Activated effector memory CD4-positive, alpha-beta T cell treated with Interleukin-2 at 50 U/mL for 16 hours (primary cell): ENCODE measurements at regions not wholly inside any gene's neighbourhood (a gene's known extent, or its start where the extent isn't known, plus 50 kb on each side); places are given as distances from the start of the nearest gene placed in this dataset.
"Not testable (repeated sequence)": the region's sequence is repeated elsewhere in the genome, so short reads cannot be mapped to it uniquely, and the experiment has no call there.

Experiments used
- DNase-seq: peaks from one replicate; pipeline ENCODE4 v3.0.0-alpha.2; 2020

DNA sequence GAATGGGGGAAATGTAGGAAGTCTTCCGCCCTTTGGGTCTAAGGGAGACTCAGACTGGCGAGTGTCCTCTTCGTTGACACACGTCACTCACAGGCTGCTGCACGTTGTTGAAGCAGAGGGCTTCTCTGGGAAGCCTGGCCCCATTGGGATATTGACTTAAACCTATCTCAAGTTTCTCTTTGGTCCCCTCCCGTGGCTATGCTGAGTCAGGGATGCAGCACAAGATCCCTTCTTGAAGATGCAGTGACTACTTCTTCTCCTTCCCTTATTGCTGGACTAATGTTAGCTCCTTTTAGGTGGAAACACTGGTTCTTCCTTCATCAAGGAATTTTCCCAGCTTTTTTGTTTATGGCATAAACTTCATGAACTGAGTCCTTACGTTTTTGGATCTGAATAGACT is 89.8 kb upstream of the CCDC71L start:
- DNase-seq, result no peak

- DNase-seq, result no peak
Measured at GRCh38 chr7:106752367-106752766, 91.4 kb upstream of the CCDC71L start.

- DNase-seq, result not testable (repeated sequence)
Measured at GRCh38 chr7:106755024-106755423, 94.1 kb upstream of the CCDC71L start.

DNA sequence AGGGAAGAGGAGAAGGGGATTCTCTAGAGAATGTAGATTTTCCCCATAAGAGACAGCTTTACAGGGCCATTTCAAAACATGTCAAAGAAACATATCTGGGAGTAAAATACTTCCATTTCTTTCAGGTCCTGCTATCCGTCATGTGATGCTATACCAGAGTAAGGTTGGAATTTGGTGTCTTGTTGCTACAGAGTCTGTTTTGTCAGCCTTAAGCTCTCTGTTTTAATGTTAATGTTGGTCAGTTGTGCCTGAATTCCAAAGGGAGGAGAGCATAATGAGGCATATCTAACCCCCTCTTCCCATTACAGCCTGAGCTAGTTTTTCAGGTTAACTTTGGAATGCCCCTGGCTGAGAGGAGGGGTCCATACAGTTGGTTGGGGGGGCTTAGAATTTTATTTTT is 94.7 kb upstream of the CCDC71L start:
- no peak for DNase-seq

GRCh38 chr7:106756071-106756470 is 95.1 kb upstream of the CCDC71L start:
- no peak for DNase-seq

DNA sequence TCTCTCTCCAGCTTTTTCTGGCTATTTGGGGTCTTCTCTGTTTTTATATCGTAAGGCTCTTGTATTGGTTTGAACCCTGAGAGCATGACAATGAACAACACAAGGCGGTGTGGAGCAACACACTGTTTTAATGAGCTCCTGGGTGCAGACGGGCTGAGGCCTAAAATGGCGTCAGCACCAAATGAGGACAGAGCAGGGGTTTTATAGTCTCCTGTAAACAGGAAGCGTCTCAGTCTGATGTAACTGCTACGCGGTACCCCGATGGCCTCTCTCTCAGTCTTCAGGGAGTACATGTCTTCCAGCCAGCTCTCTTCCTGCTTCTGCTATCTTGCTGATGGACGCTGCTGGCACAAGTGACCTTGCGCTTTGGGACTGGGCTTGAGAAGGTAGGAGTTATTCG is 95.9 kb upstream of the CCDC71L start:
- no peak for DNase-seq

- no peak for DNase-seq
Measured at GRCh38 chr7:106757846-106758245, 96.9 kb upstream of the CCDC71L start.

DNA sequence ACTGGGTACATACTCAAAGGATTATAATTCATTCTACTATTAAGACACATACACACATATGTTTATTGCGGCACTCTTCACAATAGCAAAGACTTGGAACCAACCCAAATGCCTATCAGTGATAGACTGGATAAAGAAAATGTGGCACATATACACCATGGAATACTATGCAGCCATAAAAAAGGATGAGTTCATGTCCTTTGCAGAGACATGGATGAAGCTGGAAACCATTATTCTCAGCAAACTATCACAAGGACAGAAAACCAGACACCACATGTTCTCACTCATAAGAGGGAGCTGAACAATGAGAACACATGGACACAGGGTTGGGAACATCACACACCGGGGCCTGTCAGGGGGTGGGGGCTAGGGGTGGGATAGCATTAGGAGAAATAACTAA is 101.9 kb upstream of the CCDC71L start:
- DNase-seq, result not testable (repeated sequence)

DNA sequence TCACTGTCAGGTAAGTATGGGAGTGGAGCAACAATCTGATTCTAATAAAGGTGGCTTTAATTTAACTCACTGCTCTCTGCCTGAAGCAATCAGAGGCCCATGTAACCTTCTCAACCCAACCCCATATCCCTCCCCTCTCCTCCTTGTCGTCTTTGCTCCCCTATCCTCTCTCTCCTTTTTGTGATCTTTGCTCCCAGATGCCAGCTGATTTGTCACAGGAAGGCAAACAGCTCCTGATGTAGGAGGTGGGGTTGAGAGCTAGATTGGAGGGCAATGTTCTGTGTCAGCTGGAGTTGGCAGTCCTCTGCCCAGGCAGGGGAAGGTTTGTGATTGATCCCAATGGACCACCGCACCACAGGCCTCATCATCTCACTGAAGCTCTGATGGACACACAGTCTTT is 101.4 kb upstream of the PIK3CG start:
- no peak for DNase-seq

GRCh38 chr7:106765727-106766355 is 99.2 kb upstream of the PIK3CG start:
- no peak for DNase-seq

DNA sequence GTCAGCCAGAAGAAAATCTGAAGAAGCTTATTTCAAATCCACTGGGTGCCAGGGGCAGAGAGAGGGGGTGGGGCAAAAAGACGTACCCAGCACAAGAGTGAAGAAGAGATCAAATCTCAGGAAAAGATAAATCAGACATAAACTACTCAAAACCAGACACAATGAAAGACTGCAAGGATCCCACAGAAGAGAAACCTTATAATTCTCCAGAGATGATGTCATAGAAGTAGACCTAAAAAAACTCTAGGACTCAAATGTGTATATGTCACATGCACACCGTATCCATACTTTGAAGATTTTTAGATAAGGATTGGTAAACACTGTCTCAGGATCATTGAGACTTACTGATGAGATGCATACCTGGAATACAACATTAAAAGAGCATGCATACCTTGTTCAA is 98.5 kb upstream of the PIK3CG start:
- DNase-seq, result no peak

DNA sequence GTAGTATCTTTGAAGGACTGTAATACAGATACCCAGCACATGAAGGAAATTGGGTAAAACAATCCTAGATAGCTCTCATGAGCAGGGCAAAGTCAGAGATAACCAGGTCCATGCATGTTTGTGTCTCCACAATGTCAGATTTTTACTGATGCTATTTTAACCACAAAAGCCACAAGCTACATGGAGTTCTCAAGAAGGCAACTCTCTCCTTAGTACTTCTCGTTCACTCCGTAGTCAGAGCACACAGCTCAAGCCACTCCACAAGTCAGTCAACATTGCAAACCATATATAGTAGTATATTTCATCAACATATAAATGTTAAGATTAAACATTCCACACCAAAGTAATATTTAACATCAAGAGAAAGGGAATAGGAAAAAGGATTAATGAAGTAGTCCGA is 98.0 kb upstream of the PIK3CG start:
- no peak for DNase-seq

DNA sequence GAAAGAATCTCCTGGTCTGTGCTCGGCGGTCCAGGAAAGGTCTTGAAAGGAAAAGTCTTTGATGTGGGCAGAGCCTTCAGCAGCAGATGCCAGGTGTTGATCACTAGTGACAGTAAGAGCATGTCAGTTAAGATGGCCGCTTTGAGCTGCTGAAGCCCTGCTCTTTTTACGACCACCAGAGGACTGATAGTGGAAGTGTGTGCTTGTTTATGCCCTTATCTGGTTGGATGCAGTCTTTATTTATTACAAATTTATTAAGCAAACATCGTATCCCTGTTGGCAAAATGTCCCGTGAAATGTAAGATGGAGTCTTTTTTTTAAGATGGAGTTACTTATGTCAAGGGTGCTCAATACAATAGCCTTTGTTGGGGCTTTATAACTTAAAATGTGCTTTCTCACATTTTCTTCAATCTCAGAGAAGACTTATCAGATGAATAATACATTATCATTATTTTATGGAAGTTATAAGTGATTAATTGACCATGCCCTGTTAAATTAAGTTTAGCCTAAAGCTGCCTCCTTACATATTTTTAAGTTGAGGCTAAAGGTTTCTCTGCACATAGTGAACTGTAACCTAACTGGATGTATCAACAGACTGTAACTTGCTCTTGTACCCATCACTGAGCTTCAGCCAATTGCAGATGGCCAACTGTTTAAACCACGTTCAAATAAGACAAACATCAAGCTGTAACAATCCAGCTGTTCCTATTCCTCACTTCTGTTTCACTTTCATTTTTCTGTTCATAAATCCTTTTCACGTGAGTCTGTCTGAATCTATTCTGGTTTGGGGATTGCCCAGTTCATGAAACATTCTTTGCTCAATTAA is 97.4 kb upstream of the PIK3CG start:
- no peak for DNase-seq

- DNase-seq, result no peak
Measured at GRCh38 chr7:106768324-106768751, 96.7 kb upstream of the PIK3CG start.

DNA sequence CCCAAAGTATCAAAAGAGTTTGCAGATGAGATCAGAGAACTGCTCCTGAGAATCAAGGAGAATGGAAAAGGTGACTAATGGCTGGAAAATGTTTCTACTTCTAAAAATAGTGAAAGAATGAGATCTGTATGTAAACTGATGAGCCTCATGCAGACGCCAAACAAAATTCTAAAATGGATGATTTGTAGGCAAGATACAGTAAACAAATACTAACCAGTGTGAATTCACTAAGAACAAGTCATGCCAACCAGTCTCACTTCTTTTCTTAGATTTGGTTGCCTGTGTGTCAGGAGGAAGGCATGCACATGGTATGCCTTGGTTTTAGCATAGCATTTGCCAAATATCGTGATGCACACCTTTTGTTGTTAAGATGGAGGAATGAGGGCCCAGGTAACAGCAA is 94.9 kb upstream of the PIK3CG start:
- DNase-seq, result no peak

GRCh38 chr7:106772655-106773108 is 92.4 kb upstream of the PIK3CG start:
- no peak for DNase-seq

- no peak for DNase-seq
Measured at GRCh38 chr7:106773228-106773627, 91.9 kb upstream of the PIK3CG start.

DNA sequence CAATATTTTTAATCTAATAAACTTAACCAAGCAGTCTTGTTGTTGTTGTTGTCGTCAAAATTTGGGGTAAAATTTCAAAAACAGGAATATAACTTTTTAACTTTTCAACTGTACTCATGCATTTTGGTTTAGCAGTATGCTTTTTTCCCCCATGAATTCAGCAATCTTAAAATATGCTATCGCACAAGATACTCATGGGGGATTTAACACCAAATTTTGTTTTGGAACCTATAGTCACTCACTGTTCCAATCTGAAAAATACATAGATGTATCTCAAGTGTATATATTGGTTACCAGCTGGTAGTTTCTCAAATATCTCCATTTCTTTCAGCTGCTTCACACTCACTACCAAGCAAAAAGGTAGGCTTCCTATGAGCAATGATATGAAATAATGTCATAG is 91.4 kb upstream of the PIK3CG start:
- DNase-seq, result no peak

GRCh38 chr7:106774213-106774767 is 90.8 kb upstream of the PIK3CG start:
- DNase-seq, result no peak

GRCh38 chr7:106774768-106775551 is 90.1 kb upstream of the PIK3CG start:
- DNase-seq, result no peak

DNA sequence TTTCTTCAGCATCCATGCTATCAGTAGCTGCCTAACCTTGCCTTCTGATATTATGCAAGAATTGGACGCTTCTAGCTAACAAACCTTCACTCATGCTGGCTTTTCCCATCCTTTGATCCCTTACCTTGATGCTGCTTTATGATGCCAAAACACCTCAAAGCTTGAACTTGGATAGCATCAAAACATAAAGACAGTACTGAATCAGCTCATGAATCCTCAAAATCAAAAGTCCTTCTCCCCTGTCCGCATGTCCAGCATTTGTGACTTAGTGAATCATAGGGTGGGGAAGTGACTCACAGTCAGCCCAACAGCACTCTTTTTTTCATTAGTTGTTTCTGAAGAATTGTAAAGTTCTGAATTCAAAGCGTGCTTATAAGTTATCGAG is 89.5 kb upstream of the PIK3CG start:
- no peak for DNase-seq

GRCh38 chr7:106775975-106776607 is 89.0 kb upstream of the PIK3CG start:
- no peak for DNase-seq
